ENCODE measurements at regions not wholly inside any gene's neighbourhood (a gene's known extent, or its start where the extent isn't known, plus 50 kb on each side); places are given as distances from the start of the nearest gene placed in this dataset.
"Not testable (repeated sequence)": the region's sequence is repeated elsewhere in the genome, so short reads cannot be mapped to it uniquely, and the experiment has no call there.

GRCh38 chr5:163269624-163270023 lies 167.8 kb upstream of the CCNG1 start:
- TF ChIP-seq CTCF (conservative IDR thresholded peaks at IDR 0.05) (peak; percentile 42), ZFX (IDR thresholded peaks at IDR 0.05) (no peak)
- H3K27ac ChIP-seq = no peak overlapping the region

- H3K27ac ChIP-seq = no peak overlapping the region
- TF ChIP-seq CTCF (conservative IDR thresholded peaks at IDR 0.05) (no peak), ZFX (IDR thresholded peaks at IDR 0.05) (no peak)
Observed at GRCh38 chr5:163276466-163276865, 160.9 kb upstream of the CCNG1 start.

GRCh38 chr5:163280897-163281296 lies 156.5 kb upstream of the CCNG1 start:
- not testable (repeated sequence) for H3K27ac ChIP-seq

- TF ChIP-seq CTCF (conservative IDR thresholded peaks at IDR 0.05) (no peak), ZFX (IDR thresholded peaks at IDR 0.05) (no peak)
- no peak overlapping the region for H3K27ac ChIP-seq
Observed at GRCh38 chr5:163281512-163281911, 155.9 kb upstream of the CCNG1 start.

GRCh38 chr5:163293836-163294235 lies 143.6 kb upstream of the CCNG1 start:
- H3K27ac ChIP-seq = no peak overlapping the region
- TF ChIP-seq ZFX (IDR thresholded peaks at IDR 0.05) (no peak), CTCF (conservative IDR thresholded peaks at IDR 0.05) (no peak)

GRCh38 chr5:163303718-163304117 lies 133.7 kb upstream of the CCNG1 start:
- TF ChIP-seq ZFX (IDR thresholded peaks at IDR 0.05) (no peak), CTCF (conservative IDR thresholded peaks at IDR 0.05) (no peak)
- H3K27ac ChIP-seq = no peak overlapping the region

GRCh38 chr5:163305655-163306054 lies 131.7 kb upstream of the CCNG1 start:
- H3K27ac ChIP-seq = no peak overlapping the region
- TF ChIP-seq CTCF (conservative IDR thresholded peaks at IDR 0.05) (no peak), ZFX (IDR thresholded peaks at IDR 0.05) (no peak)

GRCh38 chr5:163306421-163306820 lies 131.0 kb upstream of the CCNG1 start:
- TF ChIP-seq CTCF (conservative IDR thresholded peaks at IDR 0.05) (peak; percentile 71), ZFX (IDR thresholded peaks at IDR 0.05) (no peak)
- H3K27ac ChIP-seq = no peak overlapping the region

Data from C4-2B (cell line).